Smooth muscle cell (in vitro differentiated cells): ENCODE measurements at regions not wholly inside any gene's neighbourhood (a gene's known extent, or its start where the extent isn't known, plus 50 kb on each side); places are given as distances from the start of the nearest gene placed in this dataset.

ENCODE experiments used
- DNase-seq: peaks from one replicate; lab custom pipeline; 2025; ENCODE audit not compliant: unreplicated experiment; lab: John Stamatoyannopoulos, UW
- H2AFZ ChIP-seq: fragments of 200-600 bp; sonication (generic); 2 replicates; pipeline ENCODE4 v1.6.0; 2016; ENCODE audit warnings: antibody characterized with exemption, low read depth, mild to moderate bottlenecking
- H3F3A ChIP-seq: fragments of 200-600 bp; sonication (generic); 2 replicates; pipeline ENCODE4 v1.6.0; 2017; ENCODE audit warnings: antibody characterized with exemption, low read depth
- H3K27ac ChIP-seq: fragments of 200-600 bp; sonication (generic); 2 replicates; pipeline ENCODE4 v1.5.1; 2016; ENCODE audit warnings: low read depth, mild to moderate bottlenecking
- H3K27me3 ChIP-seq: fragments of 200-600 bp; sonication (generic); 2 replicates; pipeline ENCODE4 v1.6.1; 2016; ENCODE audit warnings: low read depth, mild to moderate bottlenecking
- H3K36me3 ChIP-seq: fragments of 200-600 bp; sonication (generic); 2 replicates; pipeline ENCODE4 v1.5.1; 2016; ENCODE audit warnings: low read depth
- H3K4me1 ChIP-seq: fragments of 200-600 bp; sonication (generic); 2 replicates; pipeline ENCODE4 v1.5.1; 2016; ENCODE audit warnings: low read depth
- H3K4me2 ChIP-seq: fragments of 200-600 bp; sonication (generic); 2 replicates; pipeline ENCODE4 v1.6.0; 2016; ENCODE audit warnings: mild to moderate bottlenecking
- H3K4me3 ChIP-seq: fragments of 200-600 bp; sonication (generic); 2 replicates; pipeline ENCODE4 v1.5.1; 2016; ENCODE audit warnings: mild to moderate bottlenecking
- H3K79me2 ChIP-seq: fragments of 200-600 bp; sonication (generic); 2 replicates; pipeline ENCODE4 v1.6.0; 2016; ENCODE audit warnings: low read depth, mild to moderate bottlenecking
- H3K9ac ChIP-seq: fragments of 200-600 bp; sonication (generic); 2 replicates; pipeline ENCODE4 v1.6.0; 2016; ENCODE audit warnings: low read depth
- H3K9me3 ChIP-seq: fragments of 200-600 bp; sonication (generic); replicated peaks from 2 replicates; pipeline ENCODE4 v1.5.1; 2016; ENCODE audit warnings: low read depth
- H4K20me1 ChIP-seq: fragments of 200-600 bp; sonication (generic); 2 replicates; pipeline ENCODE4 v1.6.0; 2016; ENCODE audit warnings: low read depth
- CTCF ChIP-seq: fragments of 200-600 bp; sonication (generic); IDR thresholded peaks from 2 replicates; pipeline ENCODE4 v1.5.1; 2017; ENCODE audit warnings: borderline replicate concordance, mild to moderate bottlenecking, antibody characterized with exemption; ENCODE audit not compliant: insufficient read depth, poor library complexity, severe bottlenecking
- WGBS: methylation state at CpG from one replicate; pipeline ENCODE4 v1.1.7; 2016; ENCODE audit warnings: low lambda C conversion rate; 5-methylcytosine and 5-hydroxymethylcytosine counted together

GRCh38 chr6:21949211-21949801, 347.5 kb downstream of the PRL start:
- DNase-seq = no peak
- H2AFZ ChIP-seq = no peak overlapping the region
- peaks cover 30% of the 10 kb centered on the region for H3K4me1 ChIP-seq
- no peak for TF ChIP-seq CTCF
- no peaks in the 10 kb centered on the region for H3K79me2 ChIP-seq
- no peaks in the 10 kb centered on the region for H3K27me3 ChIP-seq
- H3K9me3 ChIP-seq = no peaks in the 10 kb centered on the region
- no peaks in the 10 kb centered on the region for H3K36me3 ChIP-seq
- H4K20me1 ChIP-seq = no peaks in the 10 kb centered on the region
- peaks cover 13% of the 10 kb centered on the region for H3F3A ChIP-seq
- peak overlapping the region; percentile 49 for H3K4me2 ChIP-seq
- no peak overlapping the region for H3K9ac ChIP-seq
- WGBS = 13% methylated on average over 3 of the region's 3 CpGs
- H3K4me3 ChIP-seq = no peak overlapping the region
- H3K27ac ChIP-seq = peak overlapping the region; percentile 75

GRCh38 chr6:21952367-21952766, 344.5 kb downstream of the PRL start:
- no peak overlapping the region for H3K27ac ChIP-seq
- DNase-seq = no peak
- 98% methylated on average over 7 of the region's 7 CpGs for WGBS
- no peak overlapping the region for H3K4me2 ChIP-seq
- no peaks in the 10 kb centered on the region for H3K36me3 ChIP-seq
- no peaks in the 10 kb centered on the region for H4K20me1 ChIP-seq
- no peak overlapping the region for H3K9ac ChIP-seq
- no peak for TF ChIP-seq CTCF
- H3K4me1 ChIP-seq = peaks cover 28% of the 10 kb centered on the region
- no peaks in the 10 kb centered on the region for H3K79me2 ChIP-seq
- no peak overlapping the region for H2AFZ ChIP-seq
- H3F3A ChIP-seq = peaks cover 13% of the 10 kb centered on the region
- no peak overlapping the region for H3K4me3 ChIP-seq
- H3K27me3 ChIP-seq = no peaks in the 10 kb centered on the region
- H3K9me3 ChIP-seq = no peaks in the 10 kb centered on the region

GRCh38 chr6:21953831-21954801, 342.7 kb downstream of the PRL start:
- Histone ChIP-seq H3K4me2 (peak overlapping the region; percentile 64), H3K4me3 (no peak overlapping the region), H2AFZ (no peak overlapping the region), H3K9ac (peak overlapping the region; percentile 15), H3K27ac (peak overlapping the region; percentile 70), H3K79me2 (no peaks in the 10 kb centered on the region), H3K36me3 (no peaks in the 10 kb centered on the region), H3K27me3 (no peaks in the 10 kb centered on the region), H3K4me1 (peaks cover 13% of the 10 kb centered on the region), H4K20me1 (no peaks in the 10 kb centered on the region), H3F3A (peaks cover 8% of the 10 kb centered on the region), H3K9me3 (no peaks in the 10 kb centered on the region)
- DNase-seq = no peak
- TF ChIP-seq CTCF = no peak
- 29% methylated on average over 10 of the region's 10 CpGs for WGBS
